ENCODE measurements at regions not wholly inside any gene's neighbourhood (a gene's known extent, or its start where the extent isn't known, plus 50 kb on each side); places are given as distances from the start of the nearest gene placed in this dataset.

DNA sequence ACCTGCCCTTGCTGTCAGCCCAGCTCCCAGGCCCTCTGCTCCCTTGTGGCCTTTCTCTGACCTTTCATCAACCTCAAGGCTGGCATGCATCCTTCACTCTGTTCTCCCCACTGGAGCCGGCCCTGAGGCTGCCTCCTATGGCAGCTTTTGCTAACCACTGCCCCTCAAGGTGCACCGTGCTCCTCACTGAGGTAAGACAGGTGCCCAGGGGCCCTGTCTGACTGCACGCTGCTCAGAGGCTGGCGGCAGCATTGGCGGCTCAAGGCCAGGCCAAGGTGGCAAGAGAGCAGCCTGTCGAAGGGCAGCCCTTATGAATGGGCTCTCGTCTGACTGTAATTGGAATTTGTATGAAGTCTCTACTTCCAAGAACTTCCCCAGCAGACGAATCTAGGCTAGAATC, 172.6 kb downstream of the ZNF248 start:
- FAIRE-seq, result no peak
- TF ChIP-seq, protein P1, sequence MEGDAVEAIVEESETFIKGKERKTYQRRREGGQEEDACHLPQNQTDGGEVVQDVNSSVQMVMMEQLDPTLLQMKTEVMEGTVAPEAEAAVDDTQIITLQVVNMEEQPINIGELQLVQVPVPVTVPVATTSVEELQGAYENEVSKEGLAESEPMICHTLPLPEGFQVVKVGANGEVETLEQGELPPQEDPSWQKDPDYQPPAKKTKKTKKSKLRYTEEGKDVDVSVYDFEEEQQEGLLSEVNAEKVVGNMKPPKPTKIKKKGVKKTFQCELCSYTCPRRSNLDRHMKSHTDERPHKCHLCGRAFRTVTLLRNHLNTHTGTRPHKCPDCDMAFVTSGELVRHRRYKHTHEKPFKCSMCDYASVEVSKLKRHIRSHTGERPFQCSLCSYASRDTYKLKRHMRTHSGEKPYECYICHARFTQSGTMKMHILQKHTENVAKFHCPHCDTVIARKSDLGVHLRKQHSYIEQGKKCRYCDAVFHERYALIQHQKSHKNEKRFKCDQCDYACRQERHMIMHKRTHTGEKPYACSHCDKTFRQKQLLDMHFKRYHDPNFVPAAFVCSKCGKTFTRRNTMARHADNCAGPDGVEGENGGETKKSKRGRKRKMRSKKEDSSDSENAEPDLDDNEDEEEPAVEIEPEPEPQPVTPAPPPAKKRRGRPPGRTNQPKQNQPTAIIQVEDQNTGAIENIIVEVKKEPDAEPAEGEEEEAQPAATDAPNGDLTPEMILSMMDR (IDR thresholded peaks at IDR 0.05; ENCODE audit: insufficient read depth, missing control alignments), result no peak
- no peak for DNase-seq (ENCODE audit: insufficient read length, low spot score)

DNA sequence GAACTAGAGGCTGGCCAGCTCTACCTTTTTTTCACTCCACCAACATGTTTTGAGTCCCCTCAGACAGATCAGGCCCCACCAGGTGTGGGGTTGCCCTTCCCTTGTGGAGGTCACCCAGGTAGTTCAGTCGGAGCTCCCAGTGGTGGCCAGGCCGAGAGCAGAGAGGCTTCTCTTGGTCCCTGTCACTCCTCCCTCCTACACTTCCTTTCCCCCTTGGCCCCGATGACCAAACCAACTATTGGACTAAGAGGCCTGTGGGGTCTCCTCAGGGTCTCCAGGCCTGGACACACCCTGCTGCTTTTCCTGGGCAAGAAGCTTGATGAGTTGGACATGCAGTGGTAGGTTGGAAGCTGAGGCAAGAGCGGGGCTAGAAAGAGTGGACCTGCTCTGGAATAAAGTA, 174.8 kb downstream of the ZNF248 start:
- DNase-seq (ENCODE audit: insufficient read length, low spot score), result no peak
- TF ChIP-seq, protein P1 (IDR thresholded peaks at IDR 0.05; ENCODE audit: insufficient read depth, missing control alignments), result no peak
- FAIRE-seq, result no peak

DNA sequence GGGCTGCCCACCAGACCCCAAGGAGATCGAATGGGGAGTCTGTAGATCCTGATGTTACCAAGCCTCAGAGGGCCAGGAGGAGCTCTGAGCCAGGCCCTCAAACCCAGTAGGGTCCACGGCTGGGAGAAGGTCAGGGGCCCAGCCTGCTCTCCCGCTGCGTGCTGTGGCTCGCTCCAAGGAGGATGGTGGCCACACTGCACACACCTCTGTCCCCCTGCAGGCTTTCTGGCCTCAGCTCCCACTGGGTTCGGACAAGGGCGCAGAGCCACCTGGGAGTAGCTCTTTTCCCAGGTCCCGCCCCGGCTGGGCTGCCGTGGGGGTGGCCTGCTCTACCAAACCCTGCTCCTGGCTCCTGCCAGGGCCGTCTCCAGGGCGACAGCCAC, 175.8 kb downstream of the ZNF248 start:
- TF ChIP-seq, protein P1 (IDR thresholded peaks at IDR 0.05; ENCODE audit: insufficient read depth, missing control alignments), result no peak
- DNase-seq (ENCODE audit: insufficient read length, low spot score), result no peak
- FAIRE-seq, result no peak

DNA sequence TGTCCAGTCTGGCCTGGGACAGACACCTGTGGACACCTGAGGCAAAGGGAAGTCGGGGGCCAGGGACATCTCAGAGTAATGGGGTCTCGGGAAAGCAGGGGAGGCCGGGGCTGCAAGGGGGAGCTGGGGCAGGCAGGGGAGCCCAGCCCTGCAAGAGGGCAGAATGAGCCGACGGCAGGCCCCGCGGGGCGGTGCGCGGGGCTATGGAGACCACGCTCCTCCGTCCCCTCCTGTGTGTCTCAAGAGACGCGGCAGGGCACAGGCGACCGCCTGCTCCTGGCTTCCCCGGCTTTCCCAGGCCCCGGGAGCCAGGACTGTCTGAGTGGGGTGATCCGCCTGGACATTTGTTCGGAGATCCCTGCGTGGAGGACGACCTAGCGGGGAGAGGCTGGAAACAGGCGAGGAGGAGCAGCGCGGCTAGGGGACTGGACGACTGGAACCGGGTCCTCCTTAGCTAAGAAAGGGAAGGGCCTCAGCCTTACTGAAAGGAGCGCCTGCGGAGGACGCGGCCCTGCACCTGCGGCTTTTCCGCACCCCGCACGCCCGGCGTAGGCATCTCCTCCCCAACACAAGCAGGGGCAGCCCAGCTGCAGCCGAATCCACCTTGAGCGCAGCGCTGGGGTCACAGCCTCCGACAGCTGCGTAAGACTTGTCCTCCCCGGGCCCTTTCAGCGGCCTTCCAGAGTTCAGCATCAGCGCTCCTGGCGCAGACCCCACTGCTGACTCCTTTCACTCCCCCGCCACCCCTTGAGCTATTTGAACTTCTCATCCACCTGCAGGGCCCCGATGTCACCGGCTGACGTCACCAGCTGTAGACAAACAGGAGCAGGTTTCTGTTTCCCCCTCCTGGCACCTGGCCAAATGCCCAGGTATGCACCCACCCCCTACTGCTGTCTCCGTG, 176.4 kb downstream of the ZNF248 start:
- TF ChIP-seq, protein P1 (IDR thresholded peaks at IDR 0.05; ENCODE audit: insufficient read depth, missing control alignments), result no peak
- FAIRE-seq (no peak), DNase-seq (ENCODE audit: insufficient read length, low spot score) (no peak)

DNA sequence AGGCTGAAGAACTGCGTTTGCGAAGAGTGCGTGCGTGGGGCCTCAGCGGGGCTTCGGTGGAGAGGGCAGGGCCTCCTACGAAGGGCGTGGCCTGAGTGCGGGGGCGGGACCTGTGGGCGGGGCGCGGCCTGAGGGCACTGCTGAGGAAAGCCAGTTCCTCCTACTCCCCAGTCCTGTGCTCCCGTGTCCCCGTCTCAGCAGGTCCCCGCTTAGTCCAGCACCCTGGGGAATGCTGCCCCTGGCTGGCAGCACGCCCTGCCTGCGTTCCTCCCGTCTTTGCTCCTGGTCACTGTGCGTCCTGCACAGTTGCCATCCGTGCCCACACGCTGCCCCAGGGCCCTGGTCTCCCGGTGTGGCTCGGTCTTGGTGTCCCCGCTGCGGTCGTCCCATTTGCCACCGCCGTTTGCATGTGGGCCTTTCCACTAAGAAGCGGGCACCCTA, 177.1 kb downstream of the ZNF248 start:
- FAIRE-seq (no peak), DNase-seq (ENCODE audit: insufficient read length, low spot score) (no peak)
- TF ChIP-seq, protein P1 (IDR thresholded peaks at IDR 0.05; ENCODE audit: insufficient read depth, missing control alignments), result no peak

DNA sequence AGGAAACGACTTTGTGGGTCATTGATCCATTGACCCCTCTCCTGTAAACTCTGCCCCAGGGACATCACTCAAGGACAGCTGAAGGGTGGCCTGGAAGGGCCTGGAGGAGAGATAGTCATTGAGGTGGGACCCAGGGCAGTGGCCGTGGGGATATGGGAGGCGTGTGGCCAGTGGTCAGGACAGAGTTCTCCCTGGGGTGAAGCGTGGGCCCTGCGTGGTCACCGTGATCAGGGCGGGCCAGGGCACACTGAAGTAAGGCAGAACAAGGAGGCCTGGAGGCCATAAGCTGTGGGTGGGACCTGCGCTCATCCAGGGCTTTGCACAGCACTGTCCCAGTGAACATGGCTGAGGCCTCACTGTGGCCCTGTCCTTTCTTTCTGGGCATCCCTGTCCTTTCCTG, 177.9 kb downstream of the ZNF248 start:
- TF ChIP-seq, protein P1 (IDR thresholded peaks at IDR 0.05; ENCODE audit: insufficient read depth, missing control alignments), result no peak
- FAIRE-seq, result no peak
- no peak for DNase-seq (ENCODE audit: insufficient read length, low spot score)

DNA sequence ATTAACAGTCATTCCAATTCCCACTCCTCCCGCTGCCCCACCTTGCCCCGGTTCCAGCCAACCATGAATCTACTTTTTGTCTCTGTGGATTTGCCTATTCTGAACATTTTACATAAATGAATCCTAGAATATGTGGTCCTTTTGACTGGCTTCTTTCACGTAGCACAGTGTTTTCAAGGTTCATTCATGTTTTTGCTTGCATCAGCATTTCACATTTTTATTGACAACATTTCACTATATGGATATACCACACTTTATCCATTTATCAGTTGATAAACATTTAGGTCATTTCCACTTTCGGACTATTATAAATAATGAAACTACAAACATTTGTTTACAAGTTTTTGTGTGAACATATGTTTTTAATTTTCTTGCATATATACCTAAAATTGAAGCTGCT, 182.0 kb downstream of the ZNF248 start:
- no peak for DNase-seq (ENCODE audit: insufficient read length, low spot score)
- TF ChIP-seq, protein P1 (IDR thresholded peaks at IDR 0.05; ENCODE audit: insufficient read depth, missing control alignments), result no peak
- no peak for FAIRE-seq

All from D721Med (cell line).